ENCODE measurements at regions not wholly inside any gene's neighbourhood (a gene's known extent, or its start where the extent isn't known, plus 50 kb on each side); places are given as distances from the start of the nearest gene placed in this dataset.

- no peak overlapping the region for H3K27ac ChIP-seq (replicated peaks in 1 of 4)
- no peak overlapping the region for H3K4me3 ChIP-seq
- H3K27me3 ChIP-seq, result peaks cover 0 to 97% (median 2%) of the 10 kb centered on the region in 4 donors
- TF ChIP-seq POLR2AphosphoS5 (IDR thresholded peaks at IDR 0.05) (no peak), POLR2A (IDR thresholded peaks at IDR 0.05; ENCODE audit: low read depth) (no peak), CTCF (IDR thresholded peaks at IDR 0.05) (no peak), EP300 (IDR thresholded peaks at IDR 0.05) (no peak)
- WGBS, result 63% methylated on average over 2 of the region's 19 CpGs
- H3K4me1 ChIP-seq, result peaks cover 3 to 37% (median 29%) of the 10 kb centered on the region in 4 donors
- intact Hi-C loops (cut with DNase I), result loop anchor here (2.0 kb wide), 1 partner anchor 258 kb away; the partner anchor contains the start of gene OLFM1
- H3K36me3 ChIP-seq, result no peaks in the 10 kb centered on the region
- DNase-seq (ENCODE audit: extremely low spot score), result no peak
- H3K9me3 ChIP-seq, result no peaks in the 10 kb centered on the region
These were observed 134.6 kb upstream of the PPP1R26 start for GRCh38 chr9:135344915-135345500.

- H3K4me3 ChIP-seq, result no peak overlapping the region
- 77% methylated on average over 17 of the region's 23 CpGs for WGBS
- peaks cover 0 to 28% (median 21%) of the 10 kb centered on the region in 4 donors for H3K4me1 ChIP-seq
- DNase-seq (ENCODE audit: extremely low spot score), result no peak
- no peak overlapping the region for H3K27ac ChIP-seq (replicated peaks in 1 of 4)
- no peaks in the 10 kb centered on the region for H3K9me3 ChIP-seq
- TF ChIP-seq POLR2A (IDR thresholded peaks at IDR 0.05; ENCODE audit: low read depth) (no peak), POLR2AphosphoS5 (IDR thresholded peaks at IDR 0.05) (no peak), CTCF (IDR thresholded peaks at IDR 0.05) (no peak), EP300 (IDR thresholded peaks at IDR 0.05) (no peak)
- no peaks in the 10 kb centered on the region for H3K36me3 ChIP-seq
- peaks cover 0 to 99% (median 2%) of the 10 kb centered on the region in 4 donors for H3K27me3 ChIP-seq
- intact Hi-C loops (cut with DNase I), result loop anchor here (2.0 kb wide), 1 partner anchor 259 kb away; the partner anchor contains the start of gene OLFM1
These were observed 133.7 kb upstream of the PPP1R26 start for GRCh38 chr9:135345775-135346433.

- no peak overlapping the region for H3K4me3 ChIP-seq
- H3K36me3 ChIP-seq, result no peaks in the 10 kb centered on the region
- no peaks in the 10 kb centered on the region for H3K9me3 ChIP-seq
- TF ChIP-seq EP300 (IDR thresholded peaks at IDR 0.05) (no peak), POLR2AphosphoS5 (IDR thresholded peaks at IDR 0.05) (no peak), POLR2A (IDR thresholded peaks at IDR 0.05; ENCODE audit: low read depth) (no peak), CTCF (IDR thresholded peaks at IDR 0.05) (no peak)
- peaks cover 0 to 22% (median 15%) of the 10 kb centered on the region in 4 donors for H3K4me1 ChIP-seq
- intact Hi-C loops (cut with DNase I), result no loop called here
- WGBS, result 70% methylated on average over 16 of the region's 16 CpGs
- no peak for DNase-seq (ENCODE audit: extremely low spot score)
- peaks cover 0 to 99% (median 2%) of the 10 kb centered on the region in 4 donors for H3K27me3 ChIP-seq
- H3K27ac ChIP-seq (replicated peaks in 1 of 4), result no peak overlapping the region
These were observed 133.0 kb upstream of the PPP1R26 start for GRCh38 chr9:135346438-135347050.

- no peak overlapping the region for H3K27ac ChIP-seq (replicated peaks in 1 of 4)
- no peak for TF ChIP-seq POLR2AphosphoS5 (IDR thresholded peaks at IDR 0.05)
- TF ChIP-seq POLR2A (IDR thresholded peaks at IDR 0.05; ENCODE audit: low read depth), result no peak
- TF ChIP-seq EP300 (IDR thresholded peaks at IDR 0.05), result no peak
- no peak for TF ChIP-seq CTCF (IDR thresholded peaks at IDR 0.05)
- WGBS, result 56% methylated on average over 4 of the region's 14 CpGs
- H3K4me1 ChIP-seq, result peaks cover 0 to 17% (median 13%) of the 10 kb centered on the region in 4 donors
- no peak overlapping the region for H3K4me3 ChIP-seq
- H3K27me3 ChIP-seq, result peaks cover 0 to 98% (median 2%) of the 10 kb centered on the region in 4 donors
- H3K36me3 ChIP-seq, result no peaks in the 10 kb centered on the region
- intact Hi-C loops (cut with DNase I), result no loop called here
- DNase-seq (ENCODE audit: extremely low spot score), result no peak
- H3K9me3 ChIP-seq, result no peaks in the 10 kb centered on the region
These were observed 132.1 kb upstream of the PPP1R26 start for GRCh38 chr9:135347461-135347860.
